ENCODE measurements at regions not wholly inside any gene's neighbourhood (a gene's known extent, or its start where the extent isn't known, plus 50 kb on each side); places are given as distances from the start of the nearest gene placed in this dataset.

DNA sequence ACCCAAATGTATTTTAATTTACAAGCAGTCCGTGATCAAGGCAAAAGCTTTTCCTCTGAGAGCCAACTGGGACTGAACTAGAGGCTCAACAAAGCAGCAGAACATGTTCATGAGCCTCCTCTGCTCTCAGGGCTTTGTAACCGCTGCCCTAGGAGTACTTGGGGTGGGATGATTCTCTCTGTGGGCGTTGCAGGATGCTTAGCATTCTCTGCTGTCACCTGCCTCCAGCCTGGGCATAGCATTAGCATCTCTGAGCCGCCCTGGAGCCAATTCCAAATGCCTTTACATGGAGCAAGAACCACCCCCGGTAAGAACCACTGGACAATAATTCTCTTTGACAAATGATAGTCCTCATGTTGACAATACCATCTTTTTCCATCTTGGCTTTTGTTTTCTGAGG lies 237.6 kb upstream of the CDH4 start:
- TF ChIP-seq, protein P1, sequence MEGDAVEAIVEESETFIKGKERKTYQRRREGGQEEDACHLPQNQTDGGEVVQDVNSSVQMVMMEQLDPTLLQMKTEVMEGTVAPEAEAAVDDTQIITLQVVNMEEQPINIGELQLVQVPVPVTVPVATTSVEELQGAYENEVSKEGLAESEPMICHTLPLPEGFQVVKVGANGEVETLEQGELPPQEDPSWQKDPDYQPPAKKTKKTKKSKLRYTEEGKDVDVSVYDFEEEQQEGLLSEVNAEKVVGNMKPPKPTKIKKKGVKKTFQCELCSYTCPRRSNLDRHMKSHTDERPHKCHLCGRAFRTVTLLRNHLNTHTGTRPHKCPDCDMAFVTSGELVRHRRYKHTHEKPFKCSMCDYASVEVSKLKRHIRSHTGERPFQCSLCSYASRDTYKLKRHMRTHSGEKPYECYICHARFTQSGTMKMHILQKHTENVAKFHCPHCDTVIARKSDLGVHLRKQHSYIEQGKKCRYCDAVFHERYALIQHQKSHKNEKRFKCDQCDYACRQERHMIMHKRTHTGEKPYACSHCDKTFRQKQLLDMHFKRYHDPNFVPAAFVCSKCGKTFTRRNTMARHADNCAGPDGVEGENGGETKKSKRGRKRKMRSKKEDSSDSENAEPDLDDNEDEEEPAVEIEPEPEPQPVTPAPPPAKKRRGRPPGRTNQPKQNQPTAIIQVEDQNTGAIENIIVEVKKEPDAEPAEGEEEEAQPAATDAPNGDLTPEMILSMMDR (IDR thresholded peaks at IDR 0.05): no peak
- TF ChIP-seq EZH2phosphoT487 (IDR thresholded peaks at IDR 0.05; ENCODE audit: borderline replicate concordance, low read depth) (no peak), POLR2AphosphoS5 (IDR thresholded peaks at IDR 0.05; ENCODE audit: low read depth, low read length) (no peak), MEF2A (IDR thresholded peaks at IDR 0.05; ENCODE audit: borderline replicate concordance, low read depth) (no peak), SIN3A (IDR thresholded peaks at IDR 0.05; ENCODE audit: borderline replicate concordance, low read depth, low read length) (no peak), EP300 (IDR thresholded peaks at IDR 0.05; ENCODE audit: borderline replicate concordance in 1 of 2, low read depth in 1 of 2, low read length in 1 of 2) (no peak), RAD21 (IDR thresholded peaks at IDR 0.05; ENCODE audit: low read length) (no peak), SMC3 (IDR thresholded peaks at IDR 0.05; ENCODE audit: low read depth, low read length) (no peak), FOXJ3 (CRISPR knock-in tag; IDR thresholded peaks at IDR 0.05) (no peak), NRF1 (IDR thresholded peaks at IDR 0.05; ENCODE audit: low read depth, low read length) (no peak)
- TF ChIP-seq, protein P2, sequence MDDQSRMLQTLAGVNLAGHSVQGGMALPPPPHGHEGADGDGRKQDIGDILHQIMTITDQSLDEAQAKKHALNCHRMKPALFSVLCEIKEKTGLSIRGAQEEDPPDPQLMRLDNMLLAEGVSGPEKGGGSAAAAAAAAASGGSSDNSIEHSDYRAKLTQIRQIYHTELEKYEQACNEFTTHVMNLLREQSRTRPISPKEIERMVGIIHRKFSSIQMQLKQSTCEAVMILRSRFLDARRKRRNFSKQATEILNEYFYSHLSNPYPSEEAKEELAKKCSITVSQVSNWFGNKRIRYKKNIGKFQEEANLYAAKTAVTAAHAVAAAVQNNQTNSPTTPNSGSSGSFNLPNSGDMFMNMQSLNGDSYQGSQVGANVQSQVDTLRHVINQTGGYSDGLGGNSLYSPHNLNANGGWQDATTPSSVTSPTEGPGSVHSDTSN (IDR thresholded peaks at IDR 0.05): no peak

All from SK-N-SH (cell line).